ENCODE measurements at regions not wholly inside any gene's neighbourhood (a gene's known extent, or its start where the extent isn't known, plus 50 kb on each side); places are given as distances from the start of the nearest gene placed in this dataset.
A peak's percentile ranks its signal among the peaks of the same experiment; 100 is the strongest.

- no peak for TF ChIP-seq CTCF (IDR thresholded peaks at IDR 0.05; ENCODE audit: extremely low read depth, insufficient read depth, missing control alignments)
- DNase-seq (ENCODE audit: low spot score) = no peak
- in situ Hi-C loops (cut with MboI; ENCODE audit: low pct_unique_long_range_greater_than_20kb, low sequenced_read_pairs, unreplicated experiment) = no loop called here
Measured at GRCh38 chr16:85306793-85307551, 194.7 kb upstream of the CIBAR2 start.

- in situ Hi-C loops (cut with MboI; ENCODE audit: low pct_unique_long_range_greater_than_20kb, low sequenced_read_pairs, unreplicated experiment) = no loop called here
- DNase-seq (ENCODE audit: low spot score) = no peak
- no peak for TF ChIP-seq CTCF (IDR thresholded peaks at IDR 0.05; ENCODE audit: extremely low read depth, insufficient read depth, missing control alignments)
Measured at GRCh38 chr16:85307552-85308364, 195.5 kb upstream of the CIBAR2 start.

GRCh38 chr16:85308611-85309540, 196.6 kb upstream of the CIBAR2 start:
- in situ Hi-C loops (cut with MboI; ENCODE audit: low pct_unique_long_range_greater_than_20kb, low sequenced_read_pairs, unreplicated experiment) = no loop called here
- no peak for DNase-seq (ENCODE audit: low spot score)
- TF ChIP-seq CTCF (IDR thresholded peaks at IDR 0.05; ENCODE audit: extremely low read depth, insufficient read depth, missing control alignments) = no peak

- in situ Hi-C loops (cut with MboI; ENCODE audit: low pct_unique_long_range_greater_than_20kb, low sequenced_read_pairs, unreplicated experiment) = no loop called here
- TF ChIP-seq CTCF (IDR thresholded peaks at IDR 0.05; ENCODE audit: extremely low read depth, insufficient read depth, missing control alignments) = no peak
- DNase-seq (ENCODE audit: low spot score) = peak; percentile 56
Measured at GRCh38 chr16:85309656-85310587, 197.7 kb upstream of the CIBAR2 start.

GRCh38 chr16:85310868-85311585, 198.8 kb upstream of the CIBAR2 start:
- in situ Hi-C loops (cut with MboI; ENCODE audit: low pct_unique_long_range_greater_than_20kb, low sequenced_read_pairs, unreplicated experiment) = no loop called here
- peak; percentile 21 for DNase-seq (ENCODE audit: low spot score)

More at GRCh38 chr16:85310868-85311585, 198.8 kb upstream of the CIBAR2 start:
- TF ChIP-seq CTCF (IDR thresholded peaks at IDR 0.05; ENCODE audit: extremely low read depth, insufficient read depth, missing control alignments) = no peak
